ENCODE measurements at regions not wholly inside any gene's neighbourhood (a gene's known extent, or its start where the extent isn't known, plus 50 kb on each side); places are given as distances from the start of the nearest gene placed in this dataset.

DNA sequence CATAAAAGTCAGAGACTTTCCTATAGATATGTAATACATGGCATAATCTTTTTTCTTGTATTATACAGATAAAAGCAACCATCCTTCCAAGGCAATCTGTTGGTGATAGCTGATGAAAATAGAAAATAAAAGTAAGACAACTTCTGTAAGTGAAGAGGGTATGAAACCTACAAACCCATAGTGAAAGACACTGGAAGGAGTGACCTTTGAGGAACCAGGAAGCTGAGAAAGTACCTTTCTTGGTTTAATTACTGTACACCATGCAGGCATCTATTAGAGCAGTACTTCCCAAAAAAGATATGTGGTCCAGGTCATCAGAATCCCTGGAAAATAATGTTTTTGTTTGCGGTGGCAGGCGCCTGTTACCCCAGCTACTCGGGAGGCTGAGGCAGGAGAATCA, 906.6 kb upstream of the KLHL29 start:
- no peak for TF ChIP-seq CTCF (IDR thresholded peaks at IDR 0.05; ENCODE audit: insufficient read depth, low read depth, low read length, missing control alignments)
- no peak for DNase-seq (ENCODE audit: low read depth)
- no peak overlapping the region for H3K4me3 ChIP-seq (ENCODE audit: low read length)

- TF ChIP-seq CTCF (IDR thresholded peaks at IDR 0.05; ENCODE audit: insufficient read depth, low read depth, low read length, missing control alignments): no peak
- DNase-seq (ENCODE audit: low read depth): no peak
- no peak overlapping the region for H3K4me3 ChIP-seq (ENCODE audit: low read length)
Observed at GRCh38 chr2:22481486-22482259, 903.3 kb upstream of the KLHL29 start.

DNA sequence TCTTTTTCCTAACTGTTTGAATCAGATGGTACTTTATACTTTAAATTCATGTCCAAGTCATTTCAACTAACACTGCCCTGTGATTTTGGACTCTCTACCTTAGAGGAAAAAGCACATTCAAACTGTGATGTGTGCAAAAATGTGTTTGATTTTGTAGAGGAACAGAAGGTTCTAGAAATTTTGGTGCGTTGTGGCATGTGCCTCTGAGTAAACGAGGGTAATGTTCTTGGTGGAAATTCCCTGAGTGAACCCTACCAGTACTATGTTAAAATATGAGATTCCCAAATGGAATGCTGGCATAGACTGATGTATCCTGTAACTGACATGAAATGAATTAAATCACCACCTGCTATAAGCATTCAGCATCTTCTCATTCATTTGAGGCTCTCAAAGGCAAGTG, 901.9 kb upstream of the KLHL29 start:
- H3K4me3 ChIP-seq (ENCODE audit: low read length): no peak overlapping the region
- DNase-seq (ENCODE audit: low read depth): no peak
- no peak for TF ChIP-seq CTCF (IDR thresholded peaks at IDR 0.05; ENCODE audit: insufficient read depth, low read depth, low read length, missing control alignments)

DNA sequence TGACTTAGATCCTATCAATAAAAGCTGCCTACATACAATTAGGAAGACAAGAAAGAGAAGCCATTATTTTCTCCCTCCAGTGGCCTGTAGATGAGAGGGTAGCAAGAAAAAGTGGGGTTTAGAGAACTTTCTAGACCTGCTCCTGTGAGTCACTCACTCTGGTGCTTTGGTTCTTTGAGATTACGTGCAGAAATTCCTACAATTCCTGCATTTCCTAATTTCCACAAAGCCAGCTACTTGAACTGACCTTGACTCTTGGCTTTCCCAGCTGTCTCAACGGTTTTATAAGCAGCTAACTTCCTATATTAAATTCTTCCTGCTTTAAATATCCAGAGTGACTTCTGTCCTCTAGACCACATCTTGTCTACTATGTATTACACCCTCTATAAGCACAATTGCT, 899.5 kb upstream of the KLHL29 start:
- no peak for DNase-seq (ENCODE audit: low read depth)
- no peak for TF ChIP-seq CTCF (IDR thresholded peaks at IDR 0.05; ENCODE audit: insufficient read depth, low read depth, low read length, missing control alignments)
- no peak overlapping the region for H3K4me3 ChIP-seq (ENCODE audit: low read length)

GRCh38 chr2:22486343-22486742, 898.6 kb upstream of the KLHL29 start:
- no peak for TF ChIP-seq CTCF (IDR thresholded peaks at IDR 0.05; ENCODE audit: insufficient read depth, low read depth, low read length, missing control alignments)
- no peak for DNase-seq (ENCODE audit: low read depth)
- no peak overlapping the region for H3K4me3 ChIP-seq (ENCODE audit: low read length)

- TF ChIP-seq CTCF (IDR thresholded peaks at IDR 0.05; ENCODE audit: insufficient read depth, low read depth, low read length, missing control alignments): no peak
Observed at GRCh38 chr2:22487036-22487435, 897.9 kb upstream of the KLHL29 start.

GRCh38 chr2:22487541-22487940, 897.4 kb upstream of the KLHL29 start:
- no peak for TF ChIP-seq CTCF (IDR thresholded peaks at IDR 0.05; ENCODE audit: insufficient read depth, low read depth, low read length, missing control alignments)
- no peak for DNase-seq (ENCODE audit: low read depth)
- H3K4me3 ChIP-seq (ENCODE audit: low read length): no peak overlapping the region

More at GRCh38 chr2:22487036-22487435, 897.9 kb upstream of the KLHL29 start:
- H3K4me3 ChIP-seq (ENCODE audit: low read length): no peak overlapping the region
- no peak for DNase-seq (ENCODE audit: low read depth)

All from epithelial cell of esophagus (primary cell).